ENCODE measurements at regions not wholly inside any gene's neighbourhood (a gene's known extent, or its start where the extent isn't known, plus 50 kb on each side); places are given as distances from the start of the nearest gene placed in this dataset.

- TF ChIP-seq CTCF (IDR thresholded peaks at IDR 0.05; ENCODE audit: low read depth, low read length): no peak
- H3K4me3 ChIP-seq (ENCODE audit: low read depth, low read length): no peak overlapping the region
- in situ Hi-C loops (cut with HindIII; ENCODE audit: low sequenced_read_pairs): no loop called here
- DNase-seq (ENCODE audit: low read depth, low spot score): no peak
These were observed 321.9 kb downstream of the ACTR3B start for GRCh38 chr7:153081496-153081895.

- DNase-seq (ENCODE audit: low read depth, low spot score): no peak
- no peak for TF ChIP-seq CTCF (IDR thresholded peaks at IDR 0.05; ENCODE audit: low read depth, low read length)
- in situ Hi-C loops (cut with HindIII; ENCODE audit: low sequenced_read_pairs): no loop called here
- H3K4me3 ChIP-seq (ENCODE audit: low read depth, low read length): no peak overlapping the region
These were observed 324.7 kb downstream of the ACTR3B start for GRCh38 chr7:153084278-153084677.

GRCh38 chr7:153087498-153087897 lies 327.9 kb downstream of the ACTR3B start:
- in situ Hi-C loops (cut with HindIII; ENCODE audit: low sequenced_read_pairs): no loop called here
- no peak for TF ChIP-seq CTCF (IDR thresholded peaks at IDR 0.05; ENCODE audit: low read depth, low read length)
- no peak for DNase-seq (ENCODE audit: low read depth, low spot score)

GRCh38 chr7:153088601-153089000 lies 329.0 kb downstream of the ACTR3B start:
- no peak overlapping the region for H3K4me3 ChIP-seq (ENCODE audit: low read depth, low read length)
- in situ Hi-C loops (cut with HindIII; ENCODE audit: low sequenced_read_pairs): no loop called here
- DNase-seq (ENCODE audit: low read depth, low spot score): no peak
- no peak for TF ChIP-seq CTCF (IDR thresholded peaks at IDR 0.05; ENCODE audit: low read depth, low read length)

More at GRCh38 chr7:153087498-153087897, 327.9 kb downstream of the ACTR3B start:
- H3K4me3 ChIP-seq (ENCODE audit: low read depth, low read length): no peak overlapping the region

GRCh38 chr7:153090209-153090608 lies 330.7 kb downstream of the ACTR3B start:
- TF ChIP-seq CTCF (IDR thresholded peaks at IDR 0.05; ENCODE audit: low read depth, low read length): no peak
- H3K4me3 ChIP-seq (ENCODE audit: low read depth, low read length): no peak overlapping the region
- in situ Hi-C loops (cut with HindIII; ENCODE audit: low sequenced_read_pairs): no loop called here
- DNase-seq (ENCODE audit: low read depth, low spot score): no peak

GRCh38 chr7:153090764-153091163 lies 331.2 kb downstream of the ACTR3B start:
- in situ Hi-C loops (cut with HindIII; ENCODE audit: low sequenced_read_pairs): no loop called here
- no peak for TF ChIP-seq CTCF (IDR thresholded peaks at IDR 0.05; ENCODE audit: low read depth, low read length)
- no peak for DNase-seq (ENCODE audit: low read depth, low spot score)
- H3K4me3 ChIP-seq (ENCODE audit: low read depth, low read length): no peak overlapping the region

- H3K4me3 ChIP-seq (ENCODE audit: low read depth, low read length): no peak overlapping the region
- DNase-seq (ENCODE audit: low read depth, low spot score): no peak
- in situ Hi-C loops (cut with HindIII; ENCODE audit: low sequenced_read_pairs): no loop called here
- no peak for TF ChIP-seq CTCF (IDR thresholded peaks at IDR 0.05; ENCODE audit: low read depth, low read length)
These were observed 331.9 kb downstream of the ACTR3B start for GRCh38 chr7:153091477-153091876.
